HG03159 (cell line): ENCODE measurements at regions not wholly inside any gene's neighbourhood (a gene's known extent, or its start where the extent isn't known, plus 50 kb on each side); places are given as distances from the start of the nearest gene placed in this dataset.
"Not testable (repeated sequence)": the region's sequence is repeated elsewhere in the genome, so short reads cannot be mapped to it uniquely, and the experiment has no call there.

Experiments used
- ATAC-seq: cut with Tn5 transposase; IDR thresholded peaks from one replicate; pipeline ENCODE4 v1.9.1; 2021; ENCODE audit warnings: mild to moderate bottlenecking, moderate library complexity; ENCODE audit not compliant: unreplicated experiment

GRCh38 chr13:66237411-66238062 is 992.6 kb downstream of the PCDH9 start:
- no peak for ATAC-seq

GRCh38 chr13:66234159-66234558 is 996.0 kb downstream of the PCDH9 start:
- no peak for ATAC-seq

DNA sequence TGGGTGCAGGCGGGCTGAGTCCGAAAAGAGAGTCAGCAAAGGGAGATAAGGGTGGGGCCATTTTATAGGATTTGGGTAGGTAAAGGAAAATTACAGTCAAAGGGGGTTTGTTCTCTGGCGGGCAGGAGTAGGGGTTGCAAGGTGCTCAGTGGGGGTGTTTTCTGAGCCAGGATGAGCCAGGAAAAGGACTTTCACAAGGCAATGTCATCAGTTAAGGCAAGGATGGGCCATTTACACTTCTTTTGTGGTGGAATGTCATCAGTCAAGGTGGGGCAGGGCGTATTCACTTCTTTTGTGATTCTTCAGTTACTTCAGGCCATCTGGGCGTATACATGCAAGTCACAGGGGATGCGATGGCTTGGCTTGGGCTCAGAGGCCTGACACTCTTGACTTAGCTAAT is 998.2 kb downstream of the PCDH9 start:
- not testable (repeated sequence) for ATAC-seq

DNA sequence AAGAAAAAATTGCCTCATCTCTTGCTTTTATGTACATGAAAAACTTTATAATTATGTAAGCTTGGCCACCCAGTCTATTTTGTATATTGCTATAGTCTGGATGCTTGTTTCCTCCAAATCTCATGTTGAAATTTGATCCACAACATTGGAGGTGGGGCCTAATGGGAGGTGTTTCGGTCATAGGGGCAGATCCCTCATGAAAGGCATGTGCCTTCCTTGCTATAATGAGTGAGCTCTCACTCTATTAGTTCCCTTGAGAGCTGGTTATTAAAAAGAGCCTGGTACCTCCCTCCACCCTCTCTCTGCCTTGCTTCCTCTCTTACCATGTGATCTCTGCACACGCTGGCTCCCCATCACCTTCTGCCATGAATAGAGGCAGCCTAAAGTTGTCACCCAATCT is 1005.1 kb downstream of the PCDH9 start:
- ATAC-seq = no peak

DNA sequence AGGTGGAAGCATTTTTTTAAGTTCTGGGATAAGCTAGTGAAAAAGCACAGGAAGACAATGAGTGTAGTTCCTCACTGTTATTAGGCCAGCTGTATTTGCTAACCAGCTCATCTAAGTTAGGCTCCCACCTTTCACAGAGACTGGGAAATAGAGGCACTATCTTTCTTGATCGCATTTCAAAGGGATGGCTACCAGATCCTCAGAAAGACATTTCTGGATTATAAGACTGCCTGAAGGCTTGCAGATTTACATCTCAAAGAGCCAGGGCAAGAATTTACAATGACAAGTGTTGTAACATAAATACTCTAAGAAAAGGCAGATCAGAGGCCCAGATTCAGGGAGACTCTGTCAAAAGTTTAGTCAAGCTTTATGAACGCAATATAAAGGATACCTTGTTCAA is 1005.5 kb downstream of the PCDH9 start:
- no peak for ATAC-seq

- no peak for ATAC-seq
Observed at GRCh38 chr13:66222926-66223325, 1007.2 kb downstream of the PCDH9 start.

- no peak for ATAC-seq
Observed at GRCh38 chr13:66222127-66222526, 1008.0 kb downstream of the PCDH9 start.

GRCh38 chr13:66219506-66219905 is 1010.6 kb downstream of the PCDH9 start:
- no peak for ATAC-seq

DNA sequence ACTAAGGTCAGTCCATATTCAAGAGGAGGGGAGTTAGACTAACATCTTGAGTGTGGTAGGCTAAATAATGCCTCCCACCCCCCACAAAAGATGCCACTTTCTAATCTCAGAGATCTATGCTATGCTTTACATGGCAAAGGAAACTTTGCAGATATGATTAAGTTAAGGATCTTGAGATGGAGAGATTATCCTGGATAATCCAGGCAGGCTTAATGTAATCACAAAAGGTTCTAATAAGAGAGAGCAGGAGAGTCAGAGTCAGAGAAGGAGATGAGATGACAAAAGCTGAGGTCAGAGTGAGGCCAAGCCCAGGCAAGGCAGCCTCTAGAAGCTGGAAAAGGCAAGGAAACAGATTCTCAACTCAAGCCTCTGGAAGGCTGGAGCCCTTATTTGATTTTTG is 1011.6 kb downstream of the PCDH9 start:
- ATAC-seq = no peak

DNA sequence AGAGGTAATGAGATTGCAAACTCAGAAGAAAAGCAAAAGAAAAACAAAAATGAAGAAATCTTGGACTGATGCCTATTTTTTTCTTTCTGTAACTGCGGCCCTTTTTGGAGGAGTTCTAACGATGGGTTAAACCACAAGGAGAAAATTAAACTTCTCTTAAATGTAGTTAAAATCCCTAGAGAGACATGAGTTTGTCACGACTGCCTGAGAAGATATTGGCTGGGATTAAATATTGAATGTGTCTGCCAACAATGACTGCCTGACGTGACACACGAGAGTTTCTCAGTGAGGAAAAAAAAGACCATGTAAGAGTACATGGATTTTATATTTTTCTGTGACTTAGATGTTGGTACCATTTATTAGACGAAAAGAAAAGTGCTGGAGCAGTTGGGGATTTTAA is 1013.4 kb downstream of the PCDH9 start:
- no peak for ATAC-seq

- no peak for ATAC-seq
Observed at GRCh38 chr13:66214467-66214866, 1015.7 kb downstream of the PCDH9 start.

GRCh38 chr13:66212511-66212910 is 1017.6 kb downstream of the PCDH9 start:
- peak; percentile 58 for ATAC-seq

- ATAC-seq = no peak
Observed at GRCh38 chr13:66210677-66211076, 1019.5 kb downstream of the PCDH9 start.

GRCh38 chr13:66208589-66208988 is 1021.5 kb downstream of the PCDH9 start:
- ATAC-seq = no peak

DNA sequence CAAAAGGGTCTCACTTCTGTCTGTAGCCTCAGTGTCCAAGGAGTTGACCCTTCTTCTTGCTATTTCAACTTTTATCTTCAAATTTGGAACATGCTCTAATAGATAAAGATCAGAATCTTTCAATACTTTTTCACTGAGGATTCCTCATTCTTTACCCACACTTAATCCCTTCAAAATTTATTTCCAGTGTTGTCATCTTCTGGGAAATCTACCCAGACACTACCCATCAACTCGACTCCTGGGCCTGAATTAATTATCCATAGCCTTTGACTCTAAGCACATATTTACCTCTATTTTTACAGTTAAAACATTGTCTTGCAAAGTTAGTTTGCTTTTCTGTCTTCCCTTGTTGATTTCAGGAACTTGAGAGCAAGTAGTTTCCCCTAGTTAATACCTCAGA is 1022.5 kb downstream of the PCDH9 start:
- ATAC-seq = no peak

DNA sequence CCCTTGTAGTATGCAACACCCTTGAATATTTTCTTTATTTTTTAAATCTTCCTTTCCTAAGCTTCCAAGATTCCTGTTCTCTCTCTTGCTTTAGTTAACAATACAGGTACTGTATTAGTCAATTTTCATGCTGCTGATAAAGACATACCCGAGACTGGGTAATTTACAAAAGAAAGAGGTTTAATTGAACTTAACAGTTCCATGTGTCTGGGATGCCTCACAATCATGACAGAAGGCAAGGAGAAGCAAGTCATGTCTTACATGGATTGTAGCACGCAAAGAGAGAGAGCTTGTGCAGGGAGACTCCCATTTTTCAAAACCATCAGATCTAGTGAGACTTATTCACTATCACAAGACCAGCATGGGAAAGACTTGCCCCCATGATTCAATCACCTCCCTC is 1024.3 kb downstream of the PCDH9 start:
- no peak for ATAC-seq

DNA sequence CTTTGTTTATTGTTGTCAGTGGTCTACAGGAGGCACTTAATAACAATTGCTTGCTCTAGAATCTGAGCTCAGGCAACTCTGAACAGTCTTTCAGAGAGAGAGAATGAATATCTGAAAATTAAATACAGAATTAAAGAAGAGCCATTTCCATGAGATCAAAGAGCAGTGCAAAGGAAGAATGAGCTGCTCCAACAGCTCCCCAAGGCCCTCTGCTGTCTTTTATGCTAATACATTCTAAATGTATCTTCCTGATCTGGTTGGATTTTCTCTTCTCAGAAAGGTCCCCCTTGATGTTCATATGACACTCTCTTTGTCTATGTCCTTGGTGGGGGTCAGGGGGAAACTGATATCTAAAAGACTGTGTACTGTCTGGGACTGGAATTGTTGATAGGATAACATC is 1029.6 kb downstream of the PCDH9 start:
- no peak for ATAC-seq

- no peak for ATAC-seq
Observed at GRCh38 chr13:66195238-66195637, 1034.9 kb downstream of the PCDH9 start.

GRCh38 chr13:66189986-66190385 is 1040.2 kb downstream of the PCDH9 start:
- no peak for ATAC-seq

DNA sequence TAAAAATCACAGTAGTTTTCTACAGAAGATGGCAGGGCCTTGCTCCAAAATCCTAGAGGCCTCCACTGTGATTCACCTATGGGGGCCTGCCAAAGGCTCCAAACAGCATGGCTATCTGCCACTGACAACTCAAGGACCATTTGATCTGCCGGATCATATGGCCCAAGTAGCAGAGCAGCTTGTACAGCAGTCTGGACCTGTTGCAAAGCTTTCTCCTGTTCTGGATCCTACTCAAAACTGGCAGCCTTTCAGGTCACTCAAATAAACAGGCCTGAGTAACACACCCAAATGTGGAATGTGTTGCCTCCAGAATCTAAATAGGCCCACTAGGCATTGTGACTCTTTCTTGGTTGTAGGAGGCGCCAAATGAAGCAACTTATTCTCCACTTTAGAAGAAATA is 1049.3 kb downstream of the PCDH9 start:
- no peak for ATAC-seq

- no peak for ATAC-seq
Observed at GRCh38 chr13:66171920-66172319, 1058.2 kb downstream of the PCDH9 start.

- ATAC-seq = no peak
Observed at GRCh38 chr13:66162470-66162869, 1067.7 kb downstream of the PCDH9 start.

GRCh38 chr13:66159511-66159910 is 1070.6 kb downstream of the PCDH9 start:
- peak; percentile 66 for ATAC-seq
